ENCODE measurements at regions not wholly inside any gene's neighbourhood (a gene's known extent, or its start where the extent isn't known, plus 50 kb on each side); places are given as distances from the start of the nearest gene placed in this dataset.

- Histone ChIP-seq H3K36me3 (no peaks in the 10 kb centered on the region), H3K4me3 (no peak overlapping the region), H3K9me3 (no peaks in the 10 kb centered on the region), H3K4me1 (no peaks in the 10 kb centered on the region), H3K27me3 (no peaks in the 10 kb centered on the region), H3K27ac (no peak overlapping the region)
- intact Hi-C loops (cut with DNase I) = no loop called here
- TF ChIP-seq, protein P1, sequence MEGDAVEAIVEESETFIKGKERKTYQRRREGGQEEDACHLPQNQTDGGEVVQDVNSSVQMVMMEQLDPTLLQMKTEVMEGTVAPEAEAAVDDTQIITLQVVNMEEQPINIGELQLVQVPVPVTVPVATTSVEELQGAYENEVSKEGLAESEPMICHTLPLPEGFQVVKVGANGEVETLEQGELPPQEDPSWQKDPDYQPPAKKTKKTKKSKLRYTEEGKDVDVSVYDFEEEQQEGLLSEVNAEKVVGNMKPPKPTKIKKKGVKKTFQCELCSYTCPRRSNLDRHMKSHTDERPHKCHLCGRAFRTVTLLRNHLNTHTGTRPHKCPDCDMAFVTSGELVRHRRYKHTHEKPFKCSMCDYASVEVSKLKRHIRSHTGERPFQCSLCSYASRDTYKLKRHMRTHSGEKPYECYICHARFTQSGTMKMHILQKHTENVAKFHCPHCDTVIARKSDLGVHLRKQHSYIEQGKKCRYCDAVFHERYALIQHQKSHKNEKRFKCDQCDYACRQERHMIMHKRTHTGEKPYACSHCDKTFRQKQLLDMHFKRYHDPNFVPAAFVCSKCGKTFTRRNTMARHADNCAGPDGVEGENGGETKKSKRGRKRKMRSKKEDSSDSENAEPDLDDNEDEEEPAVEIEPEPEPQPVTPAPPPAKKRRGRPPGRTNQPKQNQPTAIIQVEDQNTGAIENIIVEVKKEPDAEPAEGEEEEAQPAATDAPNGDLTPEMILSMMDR (IDR thresholded peaks at IDR 0.05) = no peak
- no peak for ATAC-seq
- no peak for DNase-seq
Measured at GRCh38 chr9:88051138-88051537, 76.8 kb upstream of the CDK20 start.

- intact Hi-C loops (cut with DNase I) = no loop called here
- no peak for ATAC-seq
- no peak for DNase-seq
- Histone ChIP-seq H3K36me3 (no peaks in the 10 kb centered on the region), H3K4me3 (no peak overlapping the region), H3K4me1 (no peaks in the 10 kb centered on the region), H3K9me3 (peaks cover 0 to 5% of the 10 kb centered on the region in 2 donors), H3K27ac (no peak overlapping the region), H3K27me3 (no peaks in the 10 kb centered on the region)
- TF ChIP-seq, protein P1 (IDR thresholded peaks at IDR 0.05) = no peak
Measured at GRCh38 chr9:88049677-88050307, 75.5 kb upstream of the CDK20 start.

- no peak overlapping the region for H3K4me3 ChIP-seq
- ATAC-seq (no peak), DNase-seq (no peak)
- TF ChIP-seq, protein P1 (IDR thresholded peaks at IDR 0.05) = no peak
- H3K4me1 ChIP-seq = no peaks in the 10 kb centered on the region
- H3K36me3 ChIP-seq = no peaks in the 10 kb centered on the region
- H3K27me3 ChIP-seq = no peaks in the 10 kb centered on the region
- H3K9me3 ChIP-seq = peaks cover 0 to 20% of the 10 kb centered on the region in 2 donors
- no peak overlapping the region for H3K27ac ChIP-seq
- intact Hi-C loops (cut with DNase I) = no loop called here
Measured at GRCh38 chr9:88046542-88046941, 72.2 kb upstream of the CDK20 start.

DNA sequence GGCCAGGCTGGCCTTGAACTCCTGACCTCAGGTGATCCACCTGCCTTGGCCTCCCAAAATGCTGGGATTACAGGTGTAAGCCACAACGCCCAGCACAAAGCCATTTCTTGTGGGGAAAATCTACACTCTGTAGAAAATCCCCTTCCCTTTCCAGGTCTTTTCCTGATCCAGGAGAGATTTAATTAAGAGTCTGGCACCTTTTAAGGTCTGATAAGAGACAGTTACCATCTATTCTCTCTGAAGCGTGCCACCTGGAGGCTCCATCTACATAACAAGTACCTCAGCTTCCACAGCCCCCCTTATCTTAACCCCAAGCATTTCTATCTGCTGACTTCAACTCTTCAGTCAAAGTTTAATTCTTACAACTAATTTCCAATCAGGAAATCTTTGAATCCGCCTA, 71.4 kb upstream of the CDK20 start:
- DNase-seq (no peak), ATAC-seq (no peak)
- no peaks in the 10 kb centered on the region for H3K4me1 ChIP-seq
- no peaks in the 10 kb centered on the region for H3K27me3 ChIP-seq
- no peak overlapping the region for H3K4me3 ChIP-seq
- intact Hi-C loops (cut with DNase I) = no loop called here
- no peaks in the 10 kb centered on the region for H3K36me3 ChIP-seq
- no peak overlapping the region for H3K27ac ChIP-seq
- TF ChIP-seq, protein P1 (IDR thresholded peaks at IDR 0.05) = no peak
- H3K9me3 ChIP-seq = peaks cover 0 to 20% of the 10 kb centered on the region in 2 donors

DNA sequence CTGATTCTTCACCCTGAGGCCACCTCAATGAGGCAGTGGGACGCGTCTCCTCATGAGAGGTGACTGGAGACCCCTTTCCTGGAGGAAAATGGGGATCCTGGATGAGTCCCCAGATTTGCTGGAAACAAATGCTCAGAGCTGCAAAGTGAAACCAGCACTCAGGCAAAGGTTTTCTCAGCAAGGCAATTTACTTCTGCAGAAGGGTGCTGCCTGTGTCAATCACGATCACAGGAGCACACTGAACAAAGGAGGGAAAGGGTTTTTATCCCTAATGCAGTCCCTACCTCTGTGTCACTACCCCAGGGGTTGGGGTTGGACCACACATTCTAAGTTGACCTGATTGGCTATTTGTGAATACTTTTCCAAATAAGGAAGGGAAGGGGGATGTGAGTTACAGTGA, 69.9 kb upstream of the CDK20 start:
- H3K27me3 ChIP-seq = no peaks in the 10 kb centered on the region
- intact Hi-C loops (cut with DNase I) = no loop called here
- H3K4me1 ChIP-seq = no peaks in the 10 kb centered on the region
- ATAC-seq (no peak), DNase-seq (no peak)
- H3K36me3 ChIP-seq = no peaks in the 10 kb centered on the region
- H3K27ac ChIP-seq = no peak overlapping the region
- peaks cover 0 to 20% of the 10 kb centered on the region in 2 donors for H3K9me3 ChIP-seq
- H3K4me3 ChIP-seq = no peak overlapping the region
- TF ChIP-seq, protein P1 (IDR thresholded peaks at IDR 0.05) = no peak

Measured in left lung (tissue), 4 donors.